GM19452 (cell line): ENCODE measurements at regions not wholly inside any gene's neighbourhood (a gene's known extent, or its start where the extent isn't known, plus 50 kb on each side); places are given as distances from the start of the nearest gene placed in this dataset.

Source experiments
- ATAC-seq: cut with Tn5 transposase; IDR thresholded peaks from one replicate; pipeline ENCODE4 v1.9.1; 2021; ENCODE audit not compliant: unreplicated experiment

DNA sequence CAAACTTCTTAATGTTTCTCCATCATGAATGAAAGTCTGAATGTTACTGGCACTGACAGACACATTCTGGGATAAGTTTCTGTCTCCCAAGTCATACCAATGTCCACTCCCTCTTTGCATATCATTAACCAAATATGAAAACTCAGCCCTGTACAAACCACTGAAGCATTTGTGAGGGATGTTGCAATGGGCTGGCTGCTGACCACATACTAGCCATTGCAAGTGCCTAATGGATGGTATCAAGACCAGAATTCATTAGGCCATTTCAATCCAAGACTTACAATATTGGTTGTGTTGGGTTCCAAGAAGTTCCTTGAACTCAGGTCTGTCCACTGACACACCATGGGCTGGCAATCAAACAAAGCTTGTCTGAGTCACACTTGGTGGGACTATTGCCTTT lies 73.8 kb downstream of the CBLN2 start:
- ATAC-seq = no peak

DNA sequence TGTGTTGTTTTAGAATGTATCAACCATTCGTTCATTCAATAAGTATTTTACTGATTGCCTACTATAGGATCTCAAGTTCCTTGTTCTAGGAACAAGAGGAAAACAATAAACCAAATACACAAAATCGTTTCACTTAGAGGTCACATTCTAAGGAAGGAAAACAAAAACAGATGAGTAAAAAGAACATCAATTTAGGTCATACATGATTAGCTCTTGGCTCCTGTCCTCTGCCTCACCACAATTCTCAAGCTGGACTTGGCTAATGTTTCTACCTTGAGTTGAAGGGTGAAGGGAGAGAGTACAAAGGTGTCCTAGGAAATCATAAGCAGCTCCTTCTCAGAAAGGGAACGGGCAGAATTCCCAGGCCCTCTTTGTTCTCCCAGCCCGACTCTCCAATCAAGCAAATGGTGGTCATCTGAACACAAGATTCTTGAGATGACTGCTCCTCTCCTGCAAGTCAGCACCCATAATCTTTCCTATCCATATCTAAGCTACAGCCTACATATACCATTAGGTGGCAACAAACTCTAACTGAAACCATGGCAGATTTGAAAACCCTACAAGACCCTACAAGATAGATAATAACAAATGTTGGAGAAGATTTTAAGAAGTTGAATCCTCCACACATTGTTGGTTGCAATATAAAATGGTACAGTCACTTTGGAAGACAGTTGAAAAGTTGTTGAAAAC lies 76.0 kb downstream of the CBLN2 start:
- no peak for ATAC-seq

DNA sequence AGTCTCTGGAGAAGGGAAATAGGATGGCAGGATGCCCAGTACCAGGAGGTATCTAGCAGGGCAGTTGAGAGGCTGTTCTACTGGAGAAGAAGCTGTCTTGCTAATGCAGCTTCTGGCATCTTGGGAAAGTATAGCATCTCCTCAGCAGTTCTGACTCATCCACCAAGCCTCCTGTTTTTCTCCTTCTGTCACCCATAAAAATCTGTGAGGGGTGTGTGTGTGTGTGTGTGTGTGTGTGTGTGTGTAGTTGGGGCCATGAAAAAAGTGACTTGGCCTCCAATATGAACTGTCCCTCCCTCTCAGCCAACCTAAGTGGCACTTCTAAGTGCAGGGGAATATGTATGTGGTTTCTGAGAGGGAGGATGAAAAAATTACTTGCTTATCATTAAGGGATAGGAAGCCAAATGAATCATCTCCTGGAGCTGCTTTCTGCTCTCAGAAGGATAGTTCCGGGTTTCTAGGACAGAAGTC lies 83.9 kb downstream of the CBLN2 start:
- ATAC-seq = no peak

DNA sequence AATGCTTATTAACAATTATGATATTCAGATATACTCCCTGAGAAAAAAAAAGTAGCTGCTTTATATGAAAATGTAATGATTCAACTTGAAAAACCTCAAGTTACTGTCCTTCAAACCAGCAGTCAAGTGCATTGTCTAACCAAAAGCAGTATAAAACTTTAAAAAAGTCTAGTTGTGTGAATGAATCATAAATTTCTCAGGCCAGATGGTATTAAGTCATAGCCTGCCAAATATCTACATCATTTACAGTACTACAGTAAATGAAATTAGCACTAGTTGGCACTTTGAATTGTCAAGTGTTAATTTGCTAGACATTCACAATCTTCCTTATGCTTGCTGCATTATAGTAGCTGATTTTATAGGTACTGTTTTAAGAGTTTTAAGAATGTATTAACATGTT lies 85.9 kb downstream of the CBLN2 start:
- no peak for ATAC-seq

DNA sequence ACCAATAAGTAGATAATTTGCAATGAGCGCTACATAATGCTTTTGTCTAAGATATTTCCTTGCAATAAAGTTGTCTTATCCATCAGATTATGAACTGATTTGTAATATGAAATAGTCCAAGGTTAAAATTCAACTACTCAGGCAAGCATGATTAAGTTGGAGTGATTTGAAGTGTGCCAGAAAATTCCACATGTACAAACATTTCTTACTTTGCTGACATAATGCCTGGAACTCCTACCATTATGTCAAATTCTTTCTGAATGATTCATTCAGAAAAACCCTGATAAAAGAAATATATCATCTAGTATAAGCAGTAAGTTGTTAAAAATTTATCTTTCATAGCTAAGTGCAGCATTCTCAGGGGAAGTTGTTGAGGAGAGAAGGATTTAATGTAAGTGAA lies 87.3 kb downstream of the CBLN2 start:
- no peak for ATAC-seq

DNA sequence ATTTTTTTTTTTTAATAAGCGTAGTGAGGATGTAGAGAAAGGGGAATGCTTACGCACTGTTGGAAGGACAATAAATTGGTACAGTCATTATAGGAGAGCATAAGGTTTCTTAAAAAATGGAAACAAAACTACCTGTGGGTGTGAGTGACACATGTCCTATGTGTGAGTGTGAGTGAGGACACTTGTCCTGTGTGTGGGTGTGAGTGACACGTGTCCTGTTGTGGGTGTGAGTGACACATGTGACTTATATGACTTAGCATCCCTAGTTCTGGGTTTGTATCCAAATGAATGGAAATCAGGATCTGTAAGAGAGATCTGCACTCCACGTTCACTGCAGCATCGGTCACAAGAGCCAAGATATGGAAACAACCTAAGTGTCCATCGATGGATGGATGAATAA lies 91.8 kb downstream of the CBLN2 start:
- no peak for ATAC-seq

DNA sequence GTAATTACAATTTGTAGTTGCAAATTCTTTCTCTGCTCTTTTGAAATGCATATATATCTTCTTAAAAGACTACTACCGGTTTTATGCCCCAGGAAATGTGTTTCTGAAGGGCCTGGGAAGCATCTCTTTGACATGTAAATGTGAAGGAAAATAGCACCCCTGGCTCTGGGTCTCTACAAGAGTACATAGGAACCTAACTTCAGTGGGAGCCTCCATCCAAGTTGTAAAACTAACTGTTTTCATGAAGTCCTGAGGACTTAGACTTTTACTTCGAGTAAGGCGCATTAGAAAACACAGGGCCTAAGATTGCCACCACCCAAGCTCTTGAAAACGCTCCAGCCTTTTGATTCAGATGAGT lies 99.4 kb downstream of the CBLN2 start:
- ATAC-seq = no peak

DNA sequence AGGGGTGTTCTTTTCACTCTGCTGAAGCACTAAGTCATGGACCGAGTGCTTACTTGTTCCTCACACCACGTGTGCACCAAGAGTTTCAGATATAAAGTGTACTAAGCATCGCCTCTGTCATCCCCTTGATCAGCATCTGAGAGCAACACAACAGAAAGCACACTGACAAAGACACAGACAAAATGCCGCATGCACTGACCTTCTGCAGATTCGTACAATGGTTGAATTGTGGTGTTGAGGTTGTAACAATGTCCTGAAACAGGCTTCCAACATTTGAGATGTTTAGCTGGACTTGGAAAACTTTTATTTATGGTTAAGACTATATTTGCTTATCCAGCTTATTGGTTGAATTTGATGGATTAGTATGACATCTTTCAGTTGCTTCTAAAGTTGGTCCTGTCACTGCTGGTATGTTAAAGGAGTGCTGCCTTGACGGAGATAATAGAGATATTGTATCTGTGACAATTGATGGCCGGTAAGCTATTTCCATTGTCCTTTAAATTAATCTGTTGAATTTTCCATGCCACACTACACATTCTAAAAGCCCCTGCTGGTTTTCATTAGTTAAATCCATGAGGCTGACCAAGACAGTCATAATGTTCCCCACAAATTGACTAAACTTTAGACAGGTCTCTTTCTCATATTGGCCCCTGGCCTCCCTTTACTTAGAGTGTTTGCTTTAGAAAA lies 99.9 kb downstream of the CBLN2 start:
- ATAC-seq = no peak

DNA sequence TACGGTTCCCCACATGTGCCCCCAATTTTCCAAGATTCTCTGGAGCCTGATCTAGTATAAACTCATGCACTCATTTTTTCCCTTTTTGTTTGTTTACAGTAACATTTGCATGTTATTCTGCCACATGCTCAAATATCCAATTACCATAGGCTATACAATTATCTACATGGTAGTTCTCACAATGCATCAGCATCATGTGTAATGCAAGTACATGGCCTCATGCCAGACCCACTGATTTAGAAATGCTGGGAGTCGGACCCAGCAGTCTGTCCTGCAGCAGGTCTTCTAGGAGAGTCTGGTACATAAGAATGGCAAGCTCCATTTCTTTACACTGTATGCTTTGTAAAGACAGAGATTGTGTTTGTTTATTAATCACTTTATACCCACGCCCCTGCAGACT lies 107.7 kb downstream of the CBLN2 start:
- ATAC-seq = no peak

DNA sequence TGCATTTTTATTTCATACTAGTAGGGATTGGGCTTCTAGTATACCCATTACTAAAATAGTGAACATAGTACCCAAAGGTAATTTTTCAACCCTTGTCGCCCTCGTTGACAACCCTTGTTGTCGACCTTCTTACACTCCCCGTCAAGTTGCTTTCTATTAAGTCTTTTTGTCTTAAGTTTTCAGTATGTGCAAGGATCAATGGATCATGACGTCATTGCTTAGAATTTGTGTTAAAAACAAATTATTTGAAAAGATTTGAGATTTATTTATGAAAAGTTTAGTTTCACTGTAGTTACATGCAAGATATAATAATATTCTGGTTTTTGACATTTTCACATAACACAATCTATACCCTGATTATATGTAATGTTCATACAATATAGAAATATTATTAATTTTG lies 110.4 kb downstream of the CBLN2 start:
- no peak for ATAC-seq

DNA sequence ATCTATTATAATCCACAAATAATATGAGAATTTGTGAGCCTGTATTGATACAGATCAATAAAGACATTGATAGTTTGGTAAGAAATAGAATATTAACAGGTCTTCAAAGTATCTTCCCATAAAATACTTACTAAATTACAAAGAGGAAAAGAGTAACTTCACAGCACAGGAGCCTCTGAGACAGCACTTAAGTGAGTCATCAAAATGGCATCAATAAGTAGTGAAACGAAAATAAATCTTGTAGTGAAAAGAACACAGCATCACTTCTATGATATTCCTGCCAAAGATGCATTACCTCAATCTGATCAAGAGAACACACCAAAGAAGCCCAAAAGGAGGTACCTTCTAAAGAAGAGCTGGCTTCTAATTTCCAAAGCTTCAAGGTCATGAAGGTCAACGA lies 116.4 kb downstream of the CBLN2 start:
- ATAC-seq = no peak

DNA sequence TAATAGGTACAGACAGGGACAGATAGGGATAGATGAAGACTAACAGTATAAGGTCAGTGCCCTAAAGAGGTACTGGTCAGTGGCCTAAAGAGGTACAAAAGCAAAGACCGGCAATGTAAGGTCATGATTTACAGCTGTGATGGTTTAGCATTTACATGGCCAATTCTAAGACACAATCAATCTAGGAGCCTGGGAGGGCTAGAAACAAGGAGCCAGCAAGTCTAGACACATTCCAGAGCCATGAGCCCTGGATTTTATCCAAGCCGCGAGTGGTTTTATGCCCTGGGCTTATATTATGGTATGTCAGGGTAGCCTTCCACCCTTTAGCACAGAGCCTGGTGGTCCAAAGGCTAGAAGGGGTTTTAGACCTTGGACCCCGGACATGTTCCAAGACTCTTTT lies 124.2 kb downstream of the CBLN2 start:
- ATAC-seq = no peak

DNA sequence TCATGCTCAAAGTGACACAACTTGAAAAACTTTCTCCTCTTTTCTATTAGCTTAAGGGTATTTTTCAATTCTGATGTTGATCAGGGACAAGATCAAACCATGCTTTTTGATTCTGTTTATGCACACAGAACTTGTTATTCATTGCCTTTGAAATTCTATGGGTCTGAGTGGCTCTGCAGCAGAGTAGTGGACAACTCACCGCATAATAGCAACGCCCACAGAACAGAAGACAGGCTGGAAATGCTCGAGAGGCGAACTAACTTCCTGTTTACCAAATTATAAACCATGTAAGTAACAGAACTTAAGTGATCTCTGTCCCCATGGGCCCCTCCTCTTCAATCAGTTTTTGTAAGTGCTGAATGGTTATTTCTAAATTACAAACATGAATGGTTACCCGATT lies 131.2 kb downstream of the CBLN2 start:
- no peak for ATAC-seq

DNA sequence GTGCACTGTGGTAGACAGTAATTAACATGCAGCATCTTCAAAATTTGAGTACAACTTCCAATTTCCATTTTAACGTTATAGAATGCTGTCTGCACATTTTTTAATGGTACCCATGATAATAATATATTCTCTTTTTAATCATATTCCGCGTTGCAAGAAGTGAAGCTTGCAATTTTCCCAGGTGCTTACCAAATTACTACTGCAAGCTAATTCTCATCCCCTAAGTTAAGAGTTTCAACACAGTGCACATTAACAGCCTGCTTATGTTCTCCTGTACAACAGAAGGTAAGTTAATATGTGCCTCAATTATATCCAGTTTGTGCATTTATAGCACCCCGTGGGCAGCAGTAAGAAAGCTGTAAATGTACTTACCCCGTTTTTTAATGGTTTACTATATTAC lies 132.9 kb downstream of the CBLN2 start:
- no peak for ATAC-seq

DNA sequence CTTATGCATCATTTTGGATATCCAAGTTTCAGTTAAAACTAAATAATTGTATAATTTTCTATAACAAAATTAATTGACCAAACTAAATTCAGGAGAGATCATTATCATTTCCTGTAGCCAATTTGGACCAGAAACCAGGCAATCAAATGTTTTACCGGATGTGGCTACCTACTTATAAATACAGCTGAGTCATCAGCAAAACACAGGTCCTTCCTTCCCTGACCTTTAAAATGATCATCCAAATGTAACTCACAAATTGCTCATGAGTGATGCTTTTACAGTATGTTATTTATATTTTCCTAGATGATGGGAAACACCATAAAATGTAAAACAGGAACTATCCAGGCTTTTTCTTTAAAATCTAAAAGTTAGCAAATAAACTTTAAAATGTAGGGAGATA lies 133.7 kb downstream of the CBLN2 start:
- ATAC-seq = no peak

DNA sequence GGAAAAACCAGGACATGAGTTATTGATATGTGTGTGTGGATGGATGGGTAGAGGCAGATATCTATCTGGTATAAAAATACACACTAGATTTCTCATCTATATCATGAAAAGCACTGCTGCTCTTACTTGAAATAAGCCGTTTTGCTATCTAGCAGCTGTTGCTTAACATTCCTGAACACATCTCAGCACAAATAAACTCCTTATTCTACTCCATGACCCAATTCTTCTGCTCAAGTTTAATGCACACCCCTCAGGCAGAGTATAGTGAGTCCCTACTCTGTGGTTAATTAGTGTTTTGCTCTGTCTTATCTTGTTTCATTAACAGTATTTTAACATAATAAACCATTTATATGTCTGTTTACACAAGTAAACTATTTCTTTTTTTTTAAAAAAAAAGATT lies 134.2 kb downstream of the CBLN2 start:
- no peak for ATAC-seq

DNA sequence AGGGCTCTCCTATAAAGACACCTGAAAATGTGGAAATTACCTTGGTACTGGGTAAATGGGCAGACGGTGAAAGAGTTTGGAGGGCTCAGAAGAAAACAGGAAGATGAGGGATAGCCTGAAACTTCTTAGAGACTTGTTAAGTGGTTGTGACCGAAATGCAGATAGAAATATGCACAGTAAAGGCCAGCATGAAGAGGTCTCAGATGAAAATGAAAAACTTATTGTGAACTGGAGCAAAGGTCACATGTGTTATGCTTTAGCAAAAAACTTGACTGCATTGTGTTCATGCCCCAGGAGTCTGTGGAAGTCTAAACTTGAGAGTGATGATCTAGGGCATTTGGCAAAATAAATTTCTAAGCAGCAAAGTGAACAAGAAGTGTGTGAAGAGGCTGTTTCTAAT lies 137.1 kb downstream of the CBLN2 start:
- ATAC-seq = no peak

DNA sequence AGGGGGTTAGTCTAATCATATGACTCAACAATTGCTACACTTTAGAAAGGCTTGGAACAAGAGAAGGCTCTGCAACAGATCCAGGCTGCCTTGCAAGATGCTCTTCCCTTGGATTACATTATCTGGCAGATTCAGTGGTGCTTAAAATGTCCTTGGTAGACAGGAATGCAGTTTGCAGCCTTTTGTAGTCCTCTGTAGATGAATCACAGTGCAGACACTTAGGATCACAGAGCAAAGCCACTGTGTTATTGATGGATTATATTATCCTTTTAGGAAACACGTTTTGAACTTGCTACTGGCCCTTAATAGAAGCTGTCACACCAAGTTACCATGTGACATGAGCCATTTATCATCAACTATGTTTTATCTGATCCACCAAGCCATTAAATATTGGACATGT lies 152.2 kb downstream of the CBLN2 start:
- no peak for ATAC-seq

DNA sequence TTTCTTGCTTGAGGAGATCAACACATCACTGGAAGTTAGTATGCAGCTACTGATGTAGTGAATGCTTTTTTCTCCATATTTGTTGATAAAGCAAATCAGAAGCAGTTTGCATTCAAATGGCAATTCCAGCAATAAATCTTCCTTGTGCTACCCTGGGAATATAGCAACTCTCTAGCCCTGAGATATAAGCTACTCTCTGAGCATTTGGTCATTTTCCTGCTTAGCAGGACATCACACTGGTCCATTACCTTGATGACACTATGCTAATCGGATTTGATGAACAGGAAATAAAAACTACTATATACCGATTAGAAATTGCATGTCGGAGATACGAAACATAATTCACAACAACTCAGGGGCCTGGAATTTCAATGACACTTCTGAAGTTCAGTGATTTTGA lies 152.7 kb downstream of the CBLN2 start:
- no peak for ATAC-seq

DNA sequence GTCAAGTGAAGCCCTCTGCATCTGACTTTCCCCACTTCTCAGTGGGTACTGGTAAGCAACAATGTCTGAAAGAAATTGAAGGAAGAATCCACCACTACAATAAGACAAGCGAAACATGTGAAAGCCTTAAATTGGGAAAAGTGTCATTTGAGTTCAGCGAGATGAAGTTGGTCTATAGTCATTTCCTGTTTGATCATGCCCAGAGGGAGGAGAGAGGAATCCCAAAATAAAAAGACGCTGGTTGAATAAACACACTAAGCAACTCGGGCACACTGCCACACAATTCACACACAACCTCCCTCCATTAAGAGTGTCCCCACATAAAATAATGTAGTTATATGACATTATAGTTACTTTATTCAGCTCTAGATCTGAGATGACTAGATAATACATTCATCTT lies 166.1 kb downstream of the CBLN2 start:
- no peak for ATAC-seq

DNA sequence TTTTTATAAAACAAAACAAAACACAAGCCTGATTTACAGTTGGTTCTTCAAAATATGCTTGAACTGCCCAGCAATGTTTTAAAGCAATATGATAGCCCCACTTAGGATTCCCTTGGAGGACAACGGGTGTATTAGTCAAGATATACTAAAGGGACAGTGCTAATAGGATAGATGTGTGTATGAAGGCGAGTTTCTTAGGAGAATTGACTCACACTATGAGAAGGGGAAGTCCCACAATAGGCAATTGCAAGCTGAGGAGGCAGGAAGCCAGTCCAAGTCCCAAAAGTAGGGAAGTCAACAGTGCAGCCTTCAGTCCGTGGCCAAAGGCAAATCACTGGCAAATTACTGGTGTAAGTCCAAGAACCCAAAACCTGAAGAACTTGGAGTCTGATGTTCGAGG lies 167.9 kb downstream of the CBLN2 start:
- ATAC-seq = no peak

DNA sequence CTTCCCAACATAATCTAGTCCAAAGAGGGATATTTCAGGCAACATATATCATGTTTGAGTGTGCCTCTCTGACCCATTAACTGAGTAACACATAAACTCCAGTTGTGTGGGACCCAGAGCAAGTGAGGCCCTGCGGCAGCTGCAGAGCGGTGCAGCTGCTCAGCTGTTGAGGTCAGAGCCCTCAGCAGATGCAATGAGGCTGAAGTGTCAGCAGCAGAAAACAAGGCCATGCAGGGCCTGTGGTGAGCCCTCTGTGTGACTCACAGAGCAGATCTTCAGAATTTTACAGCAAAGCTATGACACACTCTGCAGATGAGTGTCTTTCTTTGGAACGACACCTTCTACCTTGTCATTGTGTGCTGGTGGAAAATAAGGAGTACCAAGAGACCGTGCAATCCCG lies 168.5 kb downstream of the CBLN2 start:
- no peak for ATAC-seq

DNA sequence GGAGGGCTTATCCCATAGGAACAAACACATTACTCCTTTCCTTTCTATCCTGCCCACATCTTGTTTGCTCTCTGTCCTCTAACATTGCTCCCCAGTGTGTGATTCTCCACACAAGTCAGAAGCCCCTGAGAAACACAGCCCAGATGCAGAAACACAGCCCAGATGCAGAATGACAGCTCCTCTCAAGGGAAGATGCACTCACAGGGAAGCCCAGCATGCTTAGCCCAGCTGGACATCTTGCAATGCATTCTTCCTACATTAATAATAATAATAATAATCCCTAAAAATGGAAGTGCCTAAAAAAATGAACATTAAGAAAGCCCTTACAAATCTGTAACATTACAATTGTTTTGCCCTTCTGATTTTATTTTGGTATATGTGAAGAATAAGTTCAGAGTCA lies 172.1 kb downstream of the CBLN2 start:
- ATAC-seq = no peak
